Kidney epithelial cell (primary cell): ENCODE measurements at regions not wholly inside any gene's neighbourhood (a gene's known extent, or its start where the extent isn't known, plus 50 kb on each side); places are given as distances from the start of the nearest gene placed in this dataset.

Experiments
- DNase-seq: peaks from one replicate; pipeline ENCODE4 v3.0.0-alpha.2; 2010; ENCODE audit warnings: low read depth
- H3K27me3 ChIP-seq: 2 replicates; pipeline ENCODE4 v1.6.0; 2011; ENCODE audit warnings: low read length; ENCODE audit not compliant: control insufficient read depth, insufficient read depth
- H3K36me3 ChIP-seq: 2 replicates; pipeline ENCODE4 v1.5.1; 2011; ENCODE audit warnings: low read length; ENCODE audit not compliant: control insufficient read depth, insufficient read depth
- H3K4me3 ChIP-seq: 2 replicates; pipeline ENCODE4 v1.5.1; 2011; ENCODE audit warnings: low read depth, mild to moderate bottlenecking, control low read depth, low read length
- TF ChIP-seq, protein P1 (sequence below): IDR thresholded peaks from 2 replicates; pipeline ENCODE4 v1.5.1; 2011; ENCODE audit warnings: mild to moderate bottlenecking, moderate library complexity, low read length, control low read depth, inconsistent platforms; ENCODE audit not compliant: insufficient read depth, poor library complexity, severe bottlenecking

DNA sequence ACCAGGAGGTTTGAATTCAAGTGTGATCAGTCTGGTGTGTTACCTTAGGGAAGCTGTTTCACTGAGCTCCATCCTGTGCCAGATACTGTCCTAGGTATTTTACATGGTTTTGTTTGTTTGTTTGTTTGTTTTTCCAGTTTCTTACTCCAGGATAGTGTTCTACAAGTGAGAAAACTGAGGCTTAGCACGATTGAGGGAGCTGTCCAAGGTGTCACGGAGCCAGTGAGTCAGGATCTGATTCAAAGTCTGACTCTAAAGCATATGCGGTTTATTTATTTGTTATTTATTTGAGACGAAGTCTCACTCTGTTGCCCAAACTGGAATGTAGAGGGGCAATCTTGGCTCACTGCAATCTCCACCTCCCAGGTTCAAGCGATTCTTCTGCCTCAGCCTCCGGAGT is 79.7 kb upstream of the GNG2 start:
- no peaks in the 10 kb centered on the region for H3K36me3 ChIP-seq
- DNase-seq: no peak
- TF ChIP-seq, protein P1, sequence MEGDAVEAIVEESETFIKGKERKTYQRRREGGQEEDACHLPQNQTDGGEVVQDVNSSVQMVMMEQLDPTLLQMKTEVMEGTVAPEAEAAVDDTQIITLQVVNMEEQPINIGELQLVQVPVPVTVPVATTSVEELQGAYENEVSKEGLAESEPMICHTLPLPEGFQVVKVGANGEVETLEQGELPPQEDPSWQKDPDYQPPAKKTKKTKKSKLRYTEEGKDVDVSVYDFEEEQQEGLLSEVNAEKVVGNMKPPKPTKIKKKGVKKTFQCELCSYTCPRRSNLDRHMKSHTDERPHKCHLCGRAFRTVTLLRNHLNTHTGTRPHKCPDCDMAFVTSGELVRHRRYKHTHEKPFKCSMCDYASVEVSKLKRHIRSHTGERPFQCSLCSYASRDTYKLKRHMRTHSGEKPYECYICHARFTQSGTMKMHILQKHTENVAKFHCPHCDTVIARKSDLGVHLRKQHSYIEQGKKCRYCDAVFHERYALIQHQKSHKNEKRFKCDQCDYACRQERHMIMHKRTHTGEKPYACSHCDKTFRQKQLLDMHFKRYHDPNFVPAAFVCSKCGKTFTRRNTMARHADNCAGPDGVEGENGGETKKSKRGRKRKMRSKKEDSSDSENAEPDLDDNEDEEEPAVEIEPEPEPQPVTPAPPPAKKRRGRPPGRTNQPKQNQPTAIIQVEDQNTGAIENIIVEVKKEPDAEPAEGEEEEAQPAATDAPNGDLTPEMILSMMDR: no peak
- no peak overlapping the region for H3K4me3 ChIP-seq
- no peaks in the 10 kb centered on the region for H3K27me3 ChIP-seq

DNA sequence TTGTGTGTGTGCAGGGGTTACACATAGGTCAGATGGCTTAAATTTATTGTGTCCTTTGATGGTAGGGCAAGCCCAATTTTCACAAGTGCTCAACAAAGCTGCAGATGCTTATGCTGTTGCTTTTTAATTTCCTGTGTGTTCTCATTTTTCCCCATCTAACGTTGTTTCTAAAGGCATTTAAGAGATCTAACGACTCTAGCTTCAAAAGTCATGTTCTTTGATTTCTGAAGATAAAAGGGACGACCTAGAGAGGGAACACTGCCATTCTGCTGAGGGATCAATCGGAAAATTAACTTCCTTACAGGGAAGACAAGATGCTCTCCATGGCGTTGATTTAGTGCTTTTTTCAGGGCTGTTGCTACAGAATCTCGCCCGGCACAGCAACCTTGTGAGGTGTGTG is 79.0 kb upstream of the GNG2 start:
- TF ChIP-seq, protein P1: no peak
- Histone ChIP-seq H3K36me3 (no peaks in the 10 kb centered on the region), H3K27me3 (no peaks in the 10 kb centered on the region), H3K4me3 (no peak overlapping the region)
- DNase-seq: no peak

DNA sequence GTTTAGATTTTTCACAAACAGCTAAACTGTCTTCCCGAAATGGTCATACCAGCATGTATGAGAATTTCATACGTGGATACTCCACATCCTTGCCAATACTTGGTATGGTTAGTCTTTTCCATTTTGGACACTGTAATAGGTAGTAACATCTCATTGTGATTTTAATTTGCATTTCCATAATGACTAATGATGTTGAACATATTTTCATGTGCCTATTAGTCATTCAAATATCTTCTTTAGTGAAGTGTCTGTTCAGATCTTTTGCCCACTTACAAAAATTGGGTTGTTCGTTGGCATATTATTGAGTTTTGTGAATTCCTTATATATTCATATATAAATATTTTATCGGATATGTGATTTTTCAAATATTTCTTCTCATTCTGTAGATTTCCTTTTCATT is 78.0 kb upstream of the GNG2 start:
- Histone ChIP-seq H3K4me3 (no peak overlapping the region), H3K36me3 (no peaks in the 10 kb centered on the region), H3K27me3 (peaks cover 7% of the 10 kb centered on the region)
- DNase-seq: no peak
- TF ChIP-seq, protein P1: no peak

DNA sequence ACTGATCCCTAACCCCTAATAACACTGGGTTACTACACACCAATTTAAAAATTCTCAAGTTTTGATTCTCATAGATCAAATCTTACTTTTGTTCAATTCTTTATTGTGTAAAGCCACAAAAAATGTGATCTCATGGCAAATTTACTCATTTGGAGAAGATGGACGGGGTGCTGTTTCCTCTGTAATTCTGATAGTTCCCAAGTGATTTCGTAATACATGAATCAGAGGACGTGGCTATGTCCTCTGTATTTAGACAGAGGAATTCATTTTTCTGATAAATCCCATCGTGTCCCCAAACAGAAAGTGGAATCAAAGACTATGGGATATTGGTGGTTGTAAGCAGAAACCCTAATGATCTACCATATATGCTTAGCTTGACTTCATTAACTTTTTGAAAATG is 76.6 kb upstream of the GNG2 start:
- no peak for DNase-seq
- Histone ChIP-seq H3K4me3 (no peak overlapping the region), H3K36me3 (no peaks in the 10 kb centered on the region), H3K27me3 (peaks cover 7% of the 10 kb centered on the region)
- TF ChIP-seq, protein P1: no peak

DNA sequence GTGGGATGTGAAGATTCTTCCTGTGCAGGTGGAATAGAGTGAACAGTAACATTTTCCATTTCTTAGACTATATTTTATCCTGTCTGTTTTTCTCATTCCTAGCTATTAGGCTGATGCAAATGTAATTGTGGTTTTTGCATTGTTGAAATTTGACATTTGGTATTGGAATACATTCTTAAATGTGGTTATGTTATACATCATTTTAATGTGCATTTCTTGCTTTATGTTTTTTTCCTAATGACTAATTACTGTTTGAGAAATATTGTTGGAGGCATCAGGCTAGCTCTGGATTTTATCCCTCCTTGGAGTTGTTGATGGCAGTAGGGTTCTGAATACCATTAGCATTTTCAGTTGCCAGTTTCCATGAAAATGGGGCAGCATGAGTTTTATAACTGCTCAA is 75.9 kb upstream of the GNG2 start:
- TF ChIP-seq, protein P1: no peak
- DNase-seq: no peak
- no peaks in the 10 kb centered on the region for H3K36me3 ChIP-seq
- peaks cover 7% of the 10 kb centered on the region for H3K27me3 ChIP-seq
- no peak overlapping the region for H3K4me3 ChIP-seq

DNA sequence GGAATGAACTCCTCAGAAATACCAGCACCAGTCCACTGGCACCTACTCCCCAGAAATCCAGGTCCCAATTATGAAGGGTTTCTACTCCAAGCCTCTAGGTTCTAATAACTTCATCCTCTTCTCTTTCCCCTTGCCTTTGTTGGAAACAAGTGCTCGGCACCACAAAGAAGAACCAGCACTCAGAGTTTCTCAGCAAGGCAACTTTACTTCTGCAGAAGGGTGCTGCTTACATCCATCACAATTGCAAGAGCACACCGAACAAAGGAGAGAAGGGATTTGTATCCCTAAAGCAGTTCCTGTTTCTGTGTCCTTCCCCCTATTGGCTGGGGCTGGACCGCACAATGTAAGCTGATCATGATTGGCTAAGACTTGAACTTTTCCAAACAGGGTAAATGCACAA is 74.2 kb upstream of the GNG2 start:
- DNase-seq: no peak
- H3K36me3 ChIP-seq: no peaks in the 10 kb centered on the region
- peaks cover 7% of the 10 kb centered on the region for H3K27me3 ChIP-seq
- no peak overlapping the region for H3K4me3 ChIP-seq
- TF ChIP-seq, protein P1: no peak
